ENCODE measurements at regions not wholly inside any gene's neighbourhood (a gene's known extent, or its start where the extent isn't known, plus 50 kb on each side); places are given as distances from the start of the nearest gene placed in this dataset.
"Not testable (repeated sequence)": the region's sequence is repeated elsewhere in the genome, so short reads cannot be mapped to it uniquely, and the experiment has no call there.

DNA sequence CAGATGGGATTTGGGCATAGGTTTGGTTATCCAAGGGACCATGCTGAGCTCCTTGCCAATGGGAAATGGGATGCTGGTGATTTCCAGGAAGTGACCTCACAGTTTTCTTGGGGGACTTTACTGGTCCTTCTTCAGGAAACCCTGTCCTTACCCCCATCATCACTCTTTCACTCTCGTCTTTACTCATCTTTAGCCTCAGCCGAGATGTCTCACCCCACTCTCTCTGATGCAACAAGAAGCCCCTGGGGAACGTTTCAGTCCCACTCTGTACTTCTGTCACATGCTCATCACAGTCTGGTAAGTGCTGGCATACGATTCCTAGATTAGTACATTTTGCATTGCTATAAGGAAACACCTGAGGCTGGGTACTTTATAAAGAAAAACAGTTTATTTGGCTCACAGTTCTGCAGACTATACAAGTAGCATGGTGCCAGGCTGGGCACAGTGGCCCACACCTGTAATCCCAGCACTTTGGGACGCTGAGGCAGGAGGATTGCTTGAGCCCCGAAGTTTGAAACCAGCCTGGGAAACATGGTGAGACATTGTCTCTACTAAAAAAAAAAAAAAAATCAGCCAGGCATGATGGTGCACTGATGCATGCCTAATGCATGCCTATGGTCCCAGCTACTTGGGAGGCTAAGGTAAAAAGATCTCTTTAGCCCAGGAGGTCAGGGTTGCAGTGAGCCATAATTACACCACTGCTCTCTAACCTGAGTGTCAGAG lies 63.5 kb upstream of the VKORC1L1 start:
- no peak for DNase-seq

DNA sequence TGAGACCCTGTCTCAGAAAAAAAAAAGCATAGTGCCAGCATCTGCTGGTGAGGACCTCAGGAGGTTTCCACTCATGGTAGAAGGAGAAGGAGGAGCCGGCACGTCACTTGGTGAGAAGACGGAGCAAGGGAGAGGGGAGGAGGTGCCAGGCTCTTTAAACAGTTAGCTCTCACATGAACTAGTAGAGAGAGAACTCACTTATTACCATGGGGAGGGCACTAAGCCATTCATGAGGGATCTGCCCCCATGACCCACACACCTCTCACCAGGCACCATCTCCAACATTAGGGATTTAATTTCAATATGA lies 62.9 kb upstream of the VKORC1L1 start:
- DNase-seq, result no peak

DNA sequence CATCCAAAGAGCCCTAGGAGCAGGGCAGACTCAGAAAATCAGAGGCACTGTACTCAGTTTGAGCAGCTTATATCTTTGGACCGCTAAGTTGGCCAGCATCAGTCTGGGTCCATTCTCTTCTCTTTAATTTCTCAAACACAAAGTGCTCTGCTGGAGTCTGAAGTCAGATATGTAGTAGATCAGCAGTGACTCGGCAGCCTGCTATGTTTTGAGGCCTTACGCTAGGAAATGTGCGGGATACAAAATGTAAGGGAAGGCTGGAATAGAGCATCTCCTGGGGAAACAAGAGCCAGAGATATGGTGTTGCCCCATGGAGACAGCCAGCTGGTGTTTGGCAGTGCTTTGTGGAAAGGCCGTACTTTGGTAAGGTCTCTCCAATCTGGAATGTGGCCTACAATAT lies 60.6 kb upstream of the VKORC1L1 start:
- DNase-seq, result no peak

DNA sequence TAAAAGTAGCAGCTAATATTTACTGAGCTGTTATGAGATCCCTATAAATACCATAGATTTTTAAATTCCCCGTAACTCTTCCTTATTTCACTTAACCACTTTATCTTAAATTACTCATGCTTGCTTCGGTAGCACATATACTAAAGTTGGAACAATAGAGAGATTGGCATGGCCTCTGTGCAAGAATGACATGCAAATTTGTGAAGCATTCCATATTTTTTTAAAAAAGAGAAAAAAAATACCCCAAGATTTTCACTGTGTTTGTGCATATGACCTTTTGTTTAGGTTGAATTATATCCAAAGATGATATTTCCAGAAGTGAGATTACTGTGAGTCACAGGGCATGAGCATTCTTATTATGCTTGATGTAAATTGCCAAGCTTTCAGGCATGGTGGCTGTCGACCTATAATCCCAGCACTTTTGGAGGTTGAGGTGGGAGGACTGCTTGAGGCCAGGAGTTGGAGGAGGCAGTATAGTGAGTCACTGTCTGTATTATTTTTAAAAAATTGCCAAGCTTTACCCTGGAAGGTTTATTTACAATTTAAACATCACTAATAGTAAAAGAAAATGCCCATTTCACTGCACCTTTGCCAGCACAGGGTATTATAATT lies 58.2 kb upstream of the VKORC1L1 start:
- DNase-seq, result not testable (repeated sequence)

DNA sequence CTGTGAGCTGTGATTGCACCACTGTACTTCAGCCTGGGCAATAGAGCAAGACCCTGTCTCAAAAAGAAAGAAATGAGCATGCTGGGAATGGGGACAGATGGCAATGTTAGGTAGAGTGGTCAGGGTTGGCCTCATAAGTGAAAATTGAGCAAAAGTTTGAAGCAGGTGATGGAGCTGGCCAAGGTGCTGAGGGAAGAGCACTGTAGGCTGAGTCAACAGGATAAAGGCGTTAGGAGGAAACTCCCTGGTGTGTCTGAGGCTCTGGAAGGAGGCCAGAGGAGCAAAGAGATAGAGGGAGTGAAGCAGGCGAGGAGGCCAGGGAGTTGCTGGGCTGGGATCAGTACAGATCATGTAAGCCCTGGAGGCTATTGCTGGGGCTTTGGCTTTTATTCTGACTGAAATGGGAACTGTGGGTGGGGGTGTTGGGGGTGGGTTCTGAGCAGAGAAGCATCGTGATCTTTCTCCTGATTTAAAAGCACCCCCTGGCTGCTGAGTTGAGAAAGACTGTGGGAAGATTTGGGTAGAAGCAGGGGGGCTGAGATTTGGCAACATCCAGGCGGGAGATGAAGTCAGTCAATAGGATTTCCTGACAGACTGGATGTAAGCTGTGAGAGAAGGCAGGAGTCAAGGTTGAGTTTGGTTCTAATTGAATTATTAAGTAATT lies 52.5 kb upstream of the VKORC1L1 start:
- DNase-seq, result no peak
